ENCODE measurements at regions not wholly inside any gene's neighbourhood (a gene's known extent, or its start where the extent isn't known, plus 50 kb on each side); places are given as distances from the start of the nearest gene placed in this dataset.

- TF ChIP-seq CTCF (conservative IDR thresholded peaks at IDR 0.05; ENCODE audit: low read length) (no peak), EZH2phosphoT487 (IDR thresholded peaks at IDR 0.05; ENCODE audit: borderline replicate concordance, low read depth, low read length) (no peak)
Measured at GRCh38 chr2:34853646-34854045, 1254.5 kb upstream of the FAM98A start.

Data from OCI-LY7 (cell line).